ENCODE measurements at regions not wholly inside any gene's neighbourhood (a gene's known extent, or its start where the extent isn't known, plus 50 kb on each side); places are given as distances from the start of the nearest gene placed in this dataset.

DNA sequence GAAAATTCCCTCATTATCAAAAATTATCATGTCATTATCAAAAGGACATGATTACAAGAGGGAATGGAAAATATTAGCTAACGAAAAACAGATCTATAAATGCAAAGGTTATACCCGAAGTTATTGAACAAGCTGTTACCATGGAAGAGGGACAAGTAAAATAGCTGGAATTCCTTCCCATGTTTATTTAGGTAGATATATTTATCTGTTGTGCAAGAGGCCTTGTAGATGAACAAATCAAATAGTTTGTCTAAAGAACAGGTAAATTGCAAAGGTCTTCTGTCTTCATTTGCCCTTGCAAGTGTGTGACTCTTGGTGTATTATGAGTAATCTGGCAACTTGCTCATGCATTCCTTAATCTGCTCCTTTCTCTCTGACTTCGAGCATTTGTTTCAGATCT lies 1170.9 kb downstream of the SORCS1 start:
- FAIRE-seq = no peak

DNA sequence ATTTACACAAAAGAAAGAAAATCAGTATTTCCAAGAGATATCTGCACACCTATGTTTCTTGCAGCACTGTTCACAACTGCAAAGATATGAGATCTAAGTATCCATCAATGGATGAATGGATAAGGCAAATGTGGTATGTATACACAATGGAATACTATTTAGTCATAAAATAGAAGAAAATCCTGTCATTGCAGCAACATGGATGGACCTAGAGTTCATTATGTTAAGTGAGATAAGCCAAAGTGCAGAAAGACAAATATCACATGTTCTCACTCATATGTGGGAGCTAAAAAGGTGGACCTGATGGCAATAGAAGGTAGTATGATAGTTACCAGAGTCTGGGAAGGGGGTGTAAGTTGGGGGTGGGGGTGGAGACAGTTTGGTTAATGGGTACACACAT lies 1171.6 kb downstream of the SORCS1 start:
- H3K9me3 ChIP-seq (ENCODE audit: control insufficient read depth in 2 of 2, insufficient read depth in 1 of 2, low read depth in 1 of 2, low read length in 1 of 2) = no peaks in the 10 kb centered on the region
- no peak overlapping the region for H3K27ac ChIP-seq (ENCODE audit: low read depth in 1 of 3, low read length in 2 of 3)
- FAIRE-seq = no peak
- DNase-seq = no peak
- no peaks in the 10 kb centered on the region for H3K36me3 ChIP-seq (ENCODE audit: control insufficient read depth in 3 of 3, insufficient read depth in 2 of 3, low read depth in 1 of 3, low read length in 3 of 3)
- no peaks in the 10 kb centered on the region for H3K4me1 ChIP-seq (ENCODE audit: control insufficient read depth in 3 of 3, insufficient read depth in 2 of 3, low read depth in 1 of 3, low read length in 2 of 3)
- no peak overlapping the region for H3K4me3 ChIP-seq (ENCODE audit: low read depth in 1 of 3, low read length in 3 of 3)
- H3K27me3 ChIP-seq (ENCODE audit: control insufficient read depth in 3 of 3, insufficient read depth in 3 of 3, low read length in 3 of 3) = no peaks in the 10 kb centered on the region

More for the DNA sequence above, 1170.9 kb downstream of the SORCS1 start:
- no peak overlapping the region for H3K4me3 ChIP-seq (ENCODE audit: low read depth in 1 of 3, low read length in 3 of 3)
- H3K9me3 ChIP-seq (ENCODE audit: control insufficient read depth in 2 of 2, insufficient read depth in 1 of 2, low read depth in 1 of 2, low read length in 1 of 2) = no peaks in the 10 kb centered on the region
- no peaks in the 10 kb centered on the region for H3K36me3 ChIP-seq (ENCODE audit: control insufficient read depth in 3 of 3, insufficient read depth in 2 of 3, low read depth in 1 of 3, low read length in 3 of 3)
- no peak overlapping the region for H3K27ac ChIP-seq (ENCODE audit: low read depth in 1 of 3, low read length in 2 of 3)
- no peak for DNase-seq
- H3K4me1 ChIP-seq (ENCODE audit: control insufficient read depth in 3 of 3, insufficient read depth in 2 of 3, low read depth in 1 of 3, low read length in 2 of 3) = no peaks in the 10 kb centered on the region
- WGBS, 3 donors = 10 to 60% (median 20%) methylated on average over 3 of the region's 3 CpGs
- H3K27me3 ChIP-seq (ENCODE audit: control insufficient read depth in 3 of 3, insufficient read depth in 3 of 3, low read length in 3 of 3) = no peaks in the 10 kb centered on the region

DNA sequence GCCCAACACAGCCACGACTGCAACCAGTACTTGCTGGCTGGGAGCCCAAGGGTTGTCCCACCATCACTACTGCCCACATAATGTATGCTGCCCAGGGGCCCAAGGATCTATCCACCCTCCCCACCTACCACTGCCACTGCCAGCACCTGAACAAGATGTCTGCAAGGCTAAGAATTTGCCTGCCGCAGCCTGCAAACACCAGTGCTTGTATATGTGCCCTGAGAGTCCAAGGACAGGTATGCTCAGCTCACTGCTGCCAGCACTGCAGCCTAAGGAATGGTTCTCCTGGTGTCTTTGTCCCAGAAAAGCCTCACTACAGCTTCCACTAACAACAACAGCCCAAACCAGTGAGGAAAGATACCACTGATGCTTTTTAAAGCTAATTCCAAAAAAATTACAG lies 1174.0 kb downstream of the SORCS1 start:
- Histone ChIP-seq H3K9me3 (ENCODE audit: control insufficient read depth in 2 of 2, insufficient read depth in 1 of 2, low read depth in 1 of 2, low read length in 1 of 2) (no peaks in the 10 kb centered on the region), H3K36me3 (ENCODE audit: control insufficient read depth in 3 of 3, insufficient read depth in 2 of 3, low read depth in 1 of 3, low read length in 3 of 3) (no peaks in the 10 kb centered on the region), H3K4me3 (ENCODE audit: low read depth in 1 of 3, low read length in 3 of 3) (no peak overlapping the region), H3K4me1 (ENCODE audit: control insufficient read depth in 3 of 3, insufficient read depth in 2 of 3, low read depth in 1 of 3, low read length in 2 of 3) (no peaks in the 10 kb centered on the region), H3K27ac (ENCODE audit: low read depth in 1 of 3, low read length in 2 of 3) (no peak overlapping the region), H3K27me3 (ENCODE audit: control insufficient read depth in 3 of 3, insufficient read depth in 3 of 3, low read length in 3 of 3) (no peaks in the 10 kb centered on the region)
- WGBS, 3 donors = 76 to 92% (median 88%) methylated on average over 2 of the region's 2 CpGs
- DNase-seq = no peak
- FAIRE-seq = no peak

DNA sequence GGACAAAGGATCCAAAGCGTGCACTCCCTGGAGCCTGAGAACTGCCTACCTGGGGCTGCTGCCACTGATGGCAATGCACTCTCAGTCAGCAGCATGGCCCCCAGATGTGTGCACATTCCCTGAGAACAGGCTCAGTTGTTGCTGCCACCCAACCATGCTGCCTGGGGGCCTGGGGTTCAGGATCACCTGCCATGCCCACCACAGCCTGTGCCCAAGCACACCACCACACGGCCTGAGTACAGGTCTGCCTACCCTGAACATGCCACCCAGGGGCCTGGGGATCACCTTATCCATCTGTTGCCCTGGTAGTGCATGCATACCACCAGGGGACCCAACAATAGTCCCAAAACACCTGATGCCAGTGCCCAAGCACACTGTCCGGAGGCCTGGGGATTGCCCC lies 1174.5 kb downstream of the SORCS1 start:
- Histone ChIP-seq H3K4me3 (ENCODE audit: low read depth in 1 of 3, low read length in 3 of 3) (no peak overlapping the region), H3K4me1 (ENCODE audit: control insufficient read depth in 3 of 3, insufficient read depth in 2 of 3, low read depth in 1 of 3, low read length in 2 of 3) (no peaks in the 10 kb centered on the region), H3K27me3 (ENCODE audit: control insufficient read depth in 3 of 3, insufficient read depth in 3 of 3, low read length in 3 of 3) (no peaks in the 10 kb centered on the region), H3K27ac (ENCODE audit: low read depth in 1 of 3, low read length in 2 of 3) (no peak overlapping the region), H3K9me3 (ENCODE audit: control insufficient read depth in 2 of 2, insufficient read depth in 1 of 2, low read depth in 1 of 2, low read length in 1 of 2) (no peaks in the 10 kb centered on the region), H3K36me3 (ENCODE audit: control insufficient read depth in 3 of 3, insufficient read depth in 2 of 3, low read depth in 1 of 3, low read length in 3 of 3) (no peaks in the 10 kb centered on the region)
- 70 to 89% (median 85%) methylated on average over 3 of the region's 3 CpGs for WGBS, 3 donors
- DNase-seq (no peak), FAIRE-seq (no peak)

DNA sequence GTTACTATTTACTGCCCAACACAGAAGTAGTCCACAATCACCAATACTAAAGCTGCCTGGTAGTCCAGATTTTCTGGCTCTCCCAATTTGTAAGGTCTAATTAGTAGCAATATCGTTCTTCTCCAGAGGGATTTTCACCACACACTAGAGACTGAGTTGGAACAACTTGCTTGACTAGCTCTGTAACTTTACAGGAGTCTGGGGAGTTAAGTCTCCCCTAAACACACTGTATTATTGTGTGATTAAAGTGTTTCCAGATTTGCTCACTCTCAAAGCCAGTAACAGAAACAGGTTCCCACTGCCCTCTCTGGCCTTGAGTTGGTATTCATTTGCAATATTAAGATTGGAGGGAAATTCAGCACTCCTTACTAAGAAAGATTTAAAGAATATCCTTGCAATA lies 1175.7 kb downstream of the SORCS1 start:
- Histone ChIP-seq H3K36me3 (ENCODE audit: control insufficient read depth in 3 of 3, insufficient read depth in 2 of 3, low read depth in 1 of 3, low read length in 3 of 3) (no peaks in the 10 kb centered on the region), H3K4me1 (ENCODE audit: control insufficient read depth in 3 of 3, insufficient read depth in 2 of 3, low read depth in 1 of 3, low read length in 2 of 3) (no peaks in the 10 kb centered on the region), H3K27ac (ENCODE audit: low read depth in 1 of 3, low read length in 2 of 3) (no peak overlapping the region), H3K4me3 (ENCODE audit: low read depth in 1 of 3, low read length in 3 of 3) (no peak overlapping the region), H3K27me3 (ENCODE audit: control insufficient read depth in 3 of 3, insufficient read depth in 3 of 3, low read length in 3 of 3) (no peaks in the 10 kb centered on the region), H3K9me3 (ENCODE audit: control insufficient read depth in 2 of 2, insufficient read depth in 1 of 2, low read depth in 1 of 2, low read length in 1 of 2) (no peaks in the 10 kb centered on the region)
- FAIRE-seq (no peak), DNase-seq (no peak)
- 57 to 91% (median 74%) methylated on average over 1 of the region's 1 CpG for WGBS, 3 donors

DNA sequence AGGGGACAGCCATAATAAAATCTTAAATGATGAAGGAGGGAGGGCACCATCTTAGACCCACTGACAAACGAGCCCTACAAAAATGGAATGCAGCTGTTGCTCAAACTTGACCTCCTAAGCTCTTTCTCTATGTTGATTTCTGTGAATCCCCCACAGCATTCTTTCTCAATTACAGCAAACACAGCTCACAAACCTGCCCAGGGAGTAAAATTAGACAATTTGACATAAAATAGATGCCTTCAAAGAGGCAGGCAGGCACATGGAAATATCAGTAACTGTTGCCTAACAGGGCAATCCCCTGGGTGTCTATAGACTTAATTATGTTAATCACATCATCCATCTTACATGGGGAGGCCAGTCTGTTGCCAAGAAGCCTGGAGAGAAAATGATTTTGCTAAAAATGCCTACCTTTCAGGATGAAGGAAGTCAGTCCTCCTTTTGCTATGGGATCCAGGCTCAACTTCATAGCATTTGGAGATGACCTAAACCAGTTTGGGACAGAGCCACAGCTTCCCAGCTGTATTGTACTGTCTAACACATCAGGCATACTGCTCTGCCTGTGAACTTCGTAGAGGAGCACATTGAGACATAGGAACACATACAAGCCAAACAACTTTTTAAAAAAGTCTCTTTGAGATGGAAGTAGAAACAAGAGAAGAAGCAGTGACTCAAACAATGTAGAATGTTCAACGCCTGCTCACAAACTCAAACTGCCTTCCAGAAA lies 1177.4 kb downstream of the SORCS1 start:
- WGBS, 3 donors = 51 to 55% (median 53%) methylated on average over 3 of the region's 3 CpGs
- Histone ChIP-seq H3K27me3 (ENCODE audit: control insufficient read depth in 3 of 3, insufficient read depth in 3 of 3, low read length in 3 of 3) (no peaks in the 10 kb centered on the region), H3K4me3 (ENCODE audit: low read depth in 1 of 3, low read length in 3 of 3) (no peak overlapping the region), H3K9me3 (ENCODE audit: control insufficient read depth in 2 of 2, insufficient read depth in 1 of 2, low read depth in 1 of 2, low read length in 1 of 2) (no peaks in the 10 kb centered on the region), H3K27ac (ENCODE audit: low read depth in 1 of 3, low read length in 2 of 3) (no peak overlapping the region), H3K4me1 (ENCODE audit: control insufficient read depth in 3 of 3, insufficient read depth in 2 of 3, low read depth in 1 of 3, low read length in 2 of 3) (no peaks in the 10 kb centered on the region), H3K36me3 (ENCODE audit: control insufficient read depth in 3 of 3, insufficient read depth in 2 of 3, low read depth in 1 of 3, low read length in 3 of 3) (no peaks in the 10 kb centered on the region)
- no peak for FAIRE-seq
- peak in 1 of 2 donors; percentile 8 for DNase-seq

DNA sequence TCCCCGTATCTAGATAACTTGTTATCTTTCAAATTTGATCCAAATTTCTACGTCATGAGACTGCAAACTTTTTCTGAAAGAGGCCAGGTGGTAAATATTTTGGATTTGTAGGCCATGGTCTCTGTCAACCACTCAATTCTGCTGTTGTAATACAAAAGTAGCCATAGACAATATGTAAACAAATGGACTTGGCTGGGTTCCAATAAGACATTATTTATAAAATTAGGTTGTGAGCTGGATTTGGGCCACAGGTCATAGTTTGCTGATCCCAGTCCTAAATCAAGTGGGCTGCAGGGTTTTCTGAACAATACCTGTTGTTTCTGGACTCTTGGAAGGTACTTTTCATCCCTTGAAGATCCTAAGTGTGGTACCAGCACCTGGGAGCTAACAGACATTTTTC lies 1178.0 kb downstream of the SORCS1 start:
- H3K9me3 ChIP-seq (ENCODE audit: control insufficient read depth in 2 of 2, insufficient read depth in 1 of 2, low read depth in 1 of 2, low read length in 1 of 2) = no peaks in the 10 kb centered on the region
- no peaks in the 10 kb centered on the region for H3K4me1 ChIP-seq (ENCODE audit: control insufficient read depth in 3 of 3, insufficient read depth in 2 of 3, low read depth in 1 of 3, low read length in 2 of 3)
- H3K27ac ChIP-seq (ENCODE audit: low read depth in 1 of 3, low read length in 2 of 3) = no peak overlapping the region
- 59 to 68% (median 65%) methylated on average over 2 of the region's 2 CpGs for WGBS, 3 donors
- DNase-seq (no peak), FAIRE-seq (no peak)
- no peaks in the 10 kb centered on the region for H3K36me3 ChIP-seq (ENCODE audit: control insufficient read depth in 3 of 3, insufficient read depth in 2 of 3, low read depth in 1 of 3, low read length in 3 of 3)
- no peaks in the 10 kb centered on the region for H3K27me3 ChIP-seq (ENCODE audit: control insufficient read depth in 3 of 3, insufficient read depth in 3 of 3, low read length in 3 of 3)
- no peak overlapping the region for H3K4me3 ChIP-seq (ENCODE audit: low read depth in 1 of 3, low read length in 3 of 3)

DNA sequence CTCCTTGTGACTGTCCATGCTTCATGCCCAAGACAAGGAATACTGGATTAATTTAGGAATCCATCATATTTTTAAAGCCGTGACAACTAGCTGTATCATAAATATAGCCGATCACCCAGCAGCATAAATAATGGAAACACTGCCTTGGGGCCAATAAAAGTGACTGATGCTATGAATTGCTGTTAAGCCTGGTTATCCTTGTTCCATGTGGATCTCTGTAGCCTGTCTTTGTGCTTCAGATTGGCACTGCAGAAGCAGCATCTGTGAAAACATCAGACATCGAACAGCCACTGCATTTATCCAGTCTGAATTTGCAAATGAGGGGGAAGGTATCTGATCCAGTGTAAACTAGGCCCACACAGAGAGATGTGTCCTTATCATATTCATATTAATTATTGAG lies 1181.8 kb downstream of the SORCS1 start:
- 80 to 88% (median 80%) methylated on average over 3 of the region's 3 CpGs for WGBS, 3 donors
- no peaks in the 10 kb centered on the region for H3K9me3 ChIP-seq (ENCODE audit: control insufficient read depth in 2 of 2, insufficient read depth in 1 of 2, low read depth in 1 of 2, low read length in 1 of 2)
- no peak overlapping the region for H3K4me3 ChIP-seq (ENCODE audit: low read depth in 1 of 3, low read length in 3 of 3)
- DNase-seq (no peak), FAIRE-seq (no peak)
- no peaks in the 10 kb centered on the region for H3K4me1 ChIP-seq (ENCODE audit: control insufficient read depth in 3 of 3, insufficient read depth in 2 of 3, low read depth in 1 of 3, low read length in 2 of 3)
- H3K27ac ChIP-seq (ENCODE audit: low read depth in 1 of 3, low read length in 2 of 3) = no peak overlapping the region
- H3K36me3 ChIP-seq (ENCODE audit: control insufficient read depth in 3 of 3, insufficient read depth in 2 of 3, low read depth in 1 of 3, low read length in 3 of 3) = no peaks in the 10 kb centered on the region
- H3K27me3 ChIP-seq (ENCODE audit: control insufficient read depth in 3 of 3, insufficient read depth in 3 of 3, low read length in 3 of 3) = no peaks in the 10 kb centered on the region

DNA sequence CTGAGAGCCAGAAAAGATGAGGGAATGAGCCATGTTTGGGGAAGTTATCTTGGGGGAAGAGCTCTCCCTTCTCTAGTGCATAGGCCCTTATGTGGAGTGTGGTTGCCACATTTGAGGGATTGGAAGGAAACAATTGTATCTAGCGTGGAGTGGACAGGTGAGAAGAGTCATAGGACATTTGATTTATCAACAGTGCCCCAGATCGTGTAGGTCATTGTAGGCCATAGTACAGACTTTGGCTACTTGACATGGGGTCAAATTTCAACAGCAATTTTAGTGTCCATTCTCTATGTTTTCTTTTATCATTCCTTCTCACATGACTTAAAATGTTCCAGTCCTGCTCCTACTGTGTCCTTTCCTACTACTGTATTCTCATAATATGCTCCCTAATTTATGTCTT lies 1182.8 kb downstream of the SORCS1 start:
- FAIRE-seq = no peak
- Histone ChIP-seq H3K9me3 (ENCODE audit: control insufficient read depth in 2 of 2, insufficient read depth in 1 of 2, low read depth in 1 of 2, low read length in 1 of 2) (no peaks in the 10 kb centered on the region), H3K4me1 (ENCODE audit: control insufficient read depth in 3 of 3, insufficient read depth in 2 of 3, low read depth in 1 of 3, low read length in 2 of 3) (no peaks in the 10 kb centered on the region), H3K27ac (ENCODE audit: low read depth in 1 of 3, low read length in 2 of 3) (no peak overlapping the region), H3K4me3 (ENCODE audit: low read depth in 1 of 3, low read length in 3 of 3) (no peak overlapping the region), H3K27me3 (ENCODE audit: control insufficient read depth in 3 of 3, insufficient read depth in 3 of 3, low read length in 3 of 3) (no peaks in the 10 kb centered on the region), H3K36me3 (ENCODE audit: control insufficient read depth in 3 of 3, insufficient read depth in 2 of 3, low read depth in 1 of 3, low read length in 3 of 3) (no peaks in the 10 kb centered on the region)
- no peak for DNase-seq
- 54 to 75% (median 56%) methylated on average over 2 of the region's 2 CpGs for WGBS, 3 donors
